SK-N-MC (cell line): ENCODE measurements at regions not wholly inside any gene's neighbourhood (a gene's known extent, or its start where the extent isn't known, plus 50 kb on each side); places are given as distances from the start of the nearest gene placed in this dataset.

Source experiments
- EZH2 ChIP-seq: fragments of 200-600 bp; sonication (generic); IDR thresholded peaks from one replicate; pipeline ENCODE4 v1.6.1; 2017; ENCODE audit warnings: antibody characterized with exemption
- POLR2AphosphoS5 ChIP-seq: IDR thresholded peaks from 2 replicates; pipeline ENCODE4 v1.6.1; 2012; ENCODE audit warnings: mild to moderate bottlenecking, low read depth, low read length, borderline replicate concordance

- TF ChIP-seq POLR2AphosphoS5: no peak
- TF ChIP-seq EZH2: no peak
Observed at GRCh38 chr9:592733-593132, 248.8 kb upstream of the DMRT1 start.
